Chondrocyte (in vitro differentiated cells): ENCODE measurements at regions not wholly inside any gene's neighbourhood (a gene's known extent, or its start where the extent isn't known, plus 50 kb on each side); places are given as distances from the start of the nearest gene placed in this dataset.

ENCODE experiments used
- DNase-seq: peaks from one replicate; pipeline ENCODE4 v3.0.0; 2021; ENCODE audit warnings: mixed read lengths, low spot score
- H3K27ac Mint-ChIP-seq: one replicate; pipeline ENCODE4 v1.8.0; 2021; ENCODE audit warnings: mild to moderate bottlenecking, moderate library complexity, mixed read lengths; ENCODE audit not compliant: unreplicated experiment
- H3K27me3 Mint-ChIP-seq: 2 replicates; pipeline ENCODE4 v1.8.0; 2021; ENCODE audit warnings: low read depth, mixed read lengths
- H3K36me3 Mint-ChIP-seq: 2 replicates; pipeline ENCODE4 v1.8.0; 2021; ENCODE audit warnings: low read depth, mixed read lengths
- H3K4me1 Mint-ChIP-seq: 2 replicates; pipeline ENCODE4 v1.8.0; 2021; ENCODE audit warnings: low read depth, mild to moderate bottlenecking, mixed read lengths
- H3K4me3 Mint-ChIP-seq: one replicate; pipeline ENCODE4 v1.8.0; 2021; ENCODE audit warnings: mild to moderate bottlenecking, moderate library complexity, mixed read lengths; ENCODE audit not compliant: unreplicated experiment
- H3K9me3 Mint-ChIP-seq: 2 replicates; pipeline ENCODE4 v1.8.0; 2021; ENCODE audit warnings: low read depth, mixed read lengths
- CTCF ChIP-seq: fragments of 200-600 bp; sonication (generic); IDR thresholded peaks from 2 replicates; pipeline ENCODE4 v1.5.0; 2021; ENCODE audit warnings: antibody characterized with exemption, mild to moderate bottlenecking, moderate library complexity

- peaks cover 4% of the 10 kb centered on the region for H3K9me3 Mint-ChIP-seq
- H3K4me1 Mint-ChIP-seq = peaks cover 4% of the 10 kb centered on the region
- no peak for TF ChIP-seq CTCF
- DNase-seq = no peak
- H3K27me3 Mint-ChIP-seq = no peaks in the 10 kb centered on the region
- H3K4me3 Mint-ChIP-seq = no peak overlapping the region
- H3K36me3 Mint-ChIP-seq = no peaks in the 10 kb centered on the region
- H3K27ac Mint-ChIP-seq = no peak overlapping the region
These were observed 96.4 kb upstream of the CACNA2D1 start for GRCh38 chr7:82539969-82540368.

GRCh38 chr7:82534684-82535083 is 91.1 kb upstream of the CACNA2D1 start:
- no peak for TF ChIP-seq CTCF
- no peak overlapping the region for H3K27ac Mint-ChIP-seq
- no peaks in the 10 kb centered on the region for H3K36me3 Mint-ChIP-seq
- H3K4me1 Mint-ChIP-seq = no peaks in the 10 kb centered on the region
- no peak overlapping the region for H3K4me3 Mint-ChIP-seq
- DNase-seq = no peak
- H3K27me3 Mint-ChIP-seq = no peaks in the 10 kb centered on the region
- peaks cover 4% of the 10 kb centered on the region for H3K9me3 Mint-ChIP-seq

DNA sequence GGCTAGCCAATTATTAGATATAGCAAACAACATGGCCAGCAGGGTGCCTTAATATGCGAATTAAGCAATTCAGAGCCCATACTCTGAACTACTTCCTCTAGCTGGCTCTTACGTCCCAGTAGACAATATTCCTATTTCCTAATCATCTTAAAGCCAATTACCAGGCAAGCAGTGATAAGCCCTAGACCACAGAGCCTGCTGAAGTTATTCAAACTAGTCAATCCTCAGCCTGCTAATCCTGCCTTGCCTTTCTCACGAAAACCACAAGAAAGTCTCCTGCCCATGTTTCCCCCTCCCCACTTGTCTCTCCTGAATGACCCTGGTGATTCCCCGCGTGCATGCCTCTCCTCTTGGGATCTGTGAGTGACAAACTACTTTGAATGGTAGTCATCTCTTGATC is 86.8 kb upstream of the CACNA2D1 start:
- Mint-ChIP-seq H3K4me1 (no peaks in the 10 kb centered on the region), H3K27ac (no peak overlapping the region), H3K4me3 (no peak overlapping the region), H3K27me3 (no peaks in the 10 kb centered on the region), H3K9me3 (no peaks in the 10 kb centered on the region), H3K36me3 (no peaks in the 10 kb centered on the region)
- TF ChIP-seq CTCF = no peak
- no peak for DNase-seq

- Mint-ChIP-seq H3K36me3 (no peaks in the 10 kb centered on the region), H3K9me3 (no peaks in the 10 kb centered on the region), H3K27me3 (no peaks in the 10 kb centered on the region), H3K4me1 (no peaks in the 10 kb centered on the region), H3K27ac (no peak overlapping the region), H3K4me3 (no peak overlapping the region)
- no peak for TF ChIP-seq CTCF
- DNase-seq = no peak
These were observed 85.2 kb upstream of the CACNA2D1 start for GRCh38 chr7:82528577-82529310.

GRCh38 chr7:82527851-82528250 is 84.3 kb upstream of the CACNA2D1 start:
- Mint-ChIP-seq H3K36me3 (no peaks in the 10 kb centered on the region), H3K4me1 (no peaks in the 10 kb centered on the region), H3K4me3 (no peak overlapping the region), H3K27me3 (no peaks in the 10 kb centered on the region), H3K27ac (no peak overlapping the region), H3K9me3 (no peaks in the 10 kb centered on the region)
- no peak for DNase-seq
- TF ChIP-seq CTCF = no peak
